ENCODE measurements at regions not wholly inside any gene's neighbourhood (a gene's known extent, or its start where the extent isn't known, plus 50 kb on each side); places are given as distances from the start of the nearest gene placed in this dataset.

- H3K4me3 Mint-ChIP-seq, result no peak overlapping the region
- H3K27ac Mint-ChIP-seq, result no peak overlapping the region
- H3K36me3 Mint-ChIP-seq, result no peaks in the 10 kb centered on the region
- no peaks in the 10 kb centered on the region for H3K9me3 Mint-ChIP-seq
- H3K27me3 Mint-ChIP-seq, result peaks cover 20 to 25% of the 10 kb centered on the region in 2 donors
- DNase-seq (ENCODE audit: low spot score) (no peak), ATAC-seq (no peak)
- H3K4me1 Mint-ChIP-seq (ENCODE audit: low read depth in 2 of 2), result no peaks in the 10 kb centered on the region
Measured at GRCh38 chr10:69684020-69684980, 54.3 kb downstream of the FAM241B start.

GRCh38 chr10:69684981-69685353 lies 54.9 kb downstream of the FAM241B start:
- no peak overlapping the region for H3K27ac Mint-ChIP-seq

GRCh38 chr10:69685426-69685801 lies 55.4 kb downstream of the FAM241B start:
- DNase-seq (ENCODE audit: low spot score), result no peak
- no peak for ATAC-seq
- Mint-ChIP-seq H3K4me3 (no peak overlapping the region), H3K27me3 (peaks cover 9 to 17% of the 10 kb centered on the region in 2 donors), H3K36me3 (no peaks in the 10 kb centered on the region), H3K4me1 (ENCODE audit: low read depth in 2 of 2) (no peaks in the 10 kb centered on the region), H3K27ac (no peak overlapping the region), H3K9me3 (no peaks in the 10 kb centered on the region)

More at GRCh38 chr10:69684981-69685353, 54.9 kb downstream of the FAM241B start:
- Mint-ChIP-seq H3K27me3 (peaks cover 14 to 21% of the 10 kb centered on the region in 2 donors), H3K4me1 (ENCODE audit: low read depth in 2 of 2) (no peaks in the 10 kb centered on the region), H3K4me3 (no peak overlapping the region), H3K36me3 (no peaks in the 10 kb centered on the region), H3K9me3 (no peaks in the 10 kb centered on the region)
- ATAC-seq, result no peak
- DNase-seq (ENCODE audit: low spot score), result no peak

- no peaks in the 10 kb centered on the region for H3K4me1 Mint-ChIP-seq (ENCODE audit: low read depth in 2 of 2)
- H3K27me3 Mint-ChIP-seq, result peaks cover 3 to 17% of the 10 kb centered on the region in 2 donors
- DNase-seq (ENCODE audit: low spot score) (no peak), ATAC-seq (no peak)
- no peak overlapping the region for H3K27ac Mint-ChIP-seq
- no peaks in the 10 kb centered on the region for H3K9me3 Mint-ChIP-seq
- H3K4me3 Mint-ChIP-seq, result no peak overlapping the region
- H3K36me3 Mint-ChIP-seq, result no peaks in the 10 kb centered on the region
Measured at GRCh38 chr10:69685802-69686585, 55.9 kb downstream of the FAM241B start.

- no peak for ATAC-seq
- no peaks in the 10 kb centered on the region for H3K9me3 Mint-ChIP-seq
- peaks cover 0 to 17% of the 10 kb centered on the region in 2 donors for H3K27me3 Mint-ChIP-seq
- H3K27ac Mint-ChIP-seq, result no peak overlapping the region
- no peaks in the 10 kb centered on the region for H3K4me1 Mint-ChIP-seq (ENCODE audit: low read depth in 2 of 2)
- DNase-seq (ENCODE audit: low spot score), result no peak
- H3K4me3 Mint-ChIP-seq, result no peak overlapping the region
- H3K36me3 Mint-ChIP-seq, result no peaks in the 10 kb centered on the region
Measured at GRCh38 chr10:69686866-69687265, 56.8 kb downstream of the FAM241B start.

- H3K27me3 Mint-ChIP-seq, result peaks cover 0 to 11% of the 10 kb centered on the region in 2 donors
- H3K9me3 Mint-ChIP-seq, result no peaks in the 10 kb centered on the region
- H3K36me3 Mint-ChIP-seq, result no peaks in the 10 kb centered on the region
- ATAC-seq (no peak), DNase-seq (ENCODE audit: low spot score) (no peak)
- H3K4me1 Mint-ChIP-seq (ENCODE audit: low read depth in 2 of 2), result no peaks in the 10 kb centered on the region
- no peak overlapping the region for H3K4me3 Mint-ChIP-seq
- no peak overlapping the region for H3K27ac Mint-ChIP-seq
Measured at GRCh38 chr10:69687426-69687825, 57.4 kb downstream of the FAM241B start.

GRCh38 chr10:69692267-69692666 lies 62.2 kb downstream of the FAM241B start:
- H3K27me3 Mint-ChIP-seq, result peaks cover under 1 to 8% of the 10 kb centered on the region in 2 donors

GRCh38 chr10:69692891-69693290 lies 62.8 kb downstream of the FAM241B start:
- H3K27me3 Mint-ChIP-seq, result peaks cover 5 to 7% of the 10 kb centered on the region in 2 donors
- H3K36me3 Mint-ChIP-seq, result no peaks in the 10 kb centered on the region
- DNase-seq (ENCODE audit: low spot score), result no peak
- no peak overlapping the region for H3K4me3 Mint-ChIP-seq
- no peak overlapping the region for H3K27ac Mint-ChIP-seq
- peak in 1 of 2 donors; percentile 17 for ATAC-seq
- no peaks in the 10 kb centered on the region for H3K4me1 Mint-ChIP-seq (ENCODE audit: low read depth in 2 of 2)
- H3K9me3 Mint-ChIP-seq, result no peaks in the 10 kb centered on the region

More at GRCh38 chr10:69692267-69692666, 62.2 kb downstream of the FAM241B start:
- H3K9me3 Mint-ChIP-seq, result no peaks in the 10 kb centered on the region
- no peak for DNase-seq (ENCODE audit: low spot score)
- no peak overlapping the region for H3K27ac Mint-ChIP-seq
- H3K4me1 Mint-ChIP-seq (ENCODE audit: low read depth in 2 of 2), result no peaks in the 10 kb centered on the region
- H3K36me3 Mint-ChIP-seq, result no peaks in the 10 kb centered on the region
- no peak for ATAC-seq
- no peak overlapping the region for H3K4me3 Mint-ChIP-seq

GRCh38 chr10:69693886-69694285 lies 63.8 kb downstream of the FAM241B start:
- H3K27ac Mint-ChIP-seq, result no peak overlapping the region
- DNase-seq (ENCODE audit: low spot score) (no peak), ATAC-seq (no peak)
- H3K9me3 Mint-ChIP-seq, result no peaks in the 10 kb centered on the region
- H3K27me3 Mint-ChIP-seq, result peaks cover 9 to 11% of the 10 kb centered on the region in 2 donors
- H3K36me3 Mint-ChIP-seq, result no peaks in the 10 kb centered on the region
- no peaks in the 10 kb centered on the region for H3K4me1 Mint-ChIP-seq (ENCODE audit: low read depth in 2 of 2)
- no peak overlapping the region for H3K4me3 Mint-ChIP-seq

GRCh38 chr10:69696073-69696731 lies 66.2 kb downstream of the FAM241B start:
- H3K4me3 Mint-ChIP-seq, result no peak overlapping the region
- H3K27me3 Mint-ChIP-seq, result peaks cover 14 to 28% of the 10 kb centered on the region in 2 donors
- H3K9me3 Mint-ChIP-seq, result no peaks in the 10 kb centered on the region
- no peaks in the 10 kb centered on the region for H3K4me1 Mint-ChIP-seq (ENCODE audit: low read depth in 2 of 2)
- H3K36me3 Mint-ChIP-seq, result no peaks in the 10 kb centered on the region
- DNase-seq (ENCODE audit: low spot score) (no peak), ATAC-seq (no peak)
- H3K27ac Mint-ChIP-seq, result no peak overlapping the region

GRCh38 chr10:69697006-69697405 lies 67.0 kb downstream of the FAM241B start:
- DNase-seq (ENCODE audit: low spot score) (no peak), ATAC-seq (no peak)
- Mint-ChIP-seq H3K4me1 (ENCODE audit: low read depth in 2 of 2) (no peaks in the 10 kb centered on the region), H3K9me3 (no peaks in the 10 kb centered on the region), H3K36me3 (no peaks in the 10 kb centered on the region), H3K27ac (no peak overlapping the region), H3K4me3 (no peak overlapping the region), H3K27me3 (peaks cover 15 to 33% of the 10 kb centered on the region in 2 donors)

- no peak for ATAC-seq
- H3K9me3 Mint-ChIP-seq, result peaks cover 6% of the 10 kb centered on the region
- peaks cover 0 to 6% of the 10 kb centered on the region in 2 donors for H3K4me1 Mint-ChIP-seq (ENCODE audit: low read depth in 2 of 2)
- peaks cover 8% of the 10 kb centered on the region for H3K36me3 Mint-ChIP-seq
- H3K4me3 Mint-ChIP-seq, result no peak overlapping the region
- no peak overlapping the region for H3K27ac Mint-ChIP-seq
- DNase-seq (ENCODE audit: low spot score), result no peak
- peaks cover 41 to 77% of the 10 kb centered on the region in 2 donors for H3K27me3 Mint-ChIP-seq
Measured at GRCh38 chr10:69703256-69703655, 73.2 kb downstream of the FAM241B start.

GRCh38 chr10:69703766-69704630 lies 74.0 kb downstream of the FAM241B start:
- H3K9me3 Mint-ChIP-seq, result peaks cover 6% of the 10 kb centered on the region
- H3K4me3 Mint-ChIP-seq, result no peak overlapping the region
- DNase-seq (ENCODE audit: low spot score) (no peak), ATAC-seq (no peak)
- no peak overlapping the region for H3K27ac Mint-ChIP-seq
- peaks cover 41 to 83% of the 10 kb centered on the region in 2 donors for H3K27me3 Mint-ChIP-seq
- H3K4me1 Mint-ChIP-seq (ENCODE audit: low read depth in 2 of 2), result peaks cover 0 to 6% of the 10 kb centered on the region in 2 donors
- H3K36me3 Mint-ChIP-seq, result peaks cover 8% of the 10 kb centered on the region
